SKM-1 treated with dmso at 0.1 percent for 144 hours (cell line): ENCODE measurements at regions not wholly inside any gene's neighbourhood (a gene's known extent, or its start where the extent isn't known, plus 50 kb on each side); places are given as distances from the start of the nearest gene placed in this dataset.

Source experiments
- DNase-seq: peaks from one replicate; lab custom pipeline; 2025; ENCODE audit not compliant: unreplicated experiment; lab: John Stamatoyannopoulos, UW

DNA sequence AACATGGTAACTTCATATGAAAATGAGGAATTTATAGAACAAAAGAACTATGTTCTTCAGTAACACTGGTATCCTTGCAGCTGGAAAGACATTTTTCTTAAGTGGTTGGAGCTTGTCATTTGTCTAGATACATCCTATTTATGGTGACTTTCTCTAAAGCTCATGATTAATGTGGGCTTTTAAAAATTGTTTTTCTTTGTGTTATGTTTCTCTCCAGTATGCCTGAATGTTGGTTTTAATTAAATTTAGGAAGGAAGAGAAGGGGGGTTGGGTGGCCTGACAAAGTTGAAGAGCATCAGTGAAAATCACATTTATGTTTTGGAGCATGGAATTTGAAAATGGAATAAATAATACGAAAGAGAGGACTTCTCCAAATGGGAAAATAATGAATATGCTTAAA, 457.1 kb upstream of the ETAA1 start:
- no peak for DNase-seq

DNA sequence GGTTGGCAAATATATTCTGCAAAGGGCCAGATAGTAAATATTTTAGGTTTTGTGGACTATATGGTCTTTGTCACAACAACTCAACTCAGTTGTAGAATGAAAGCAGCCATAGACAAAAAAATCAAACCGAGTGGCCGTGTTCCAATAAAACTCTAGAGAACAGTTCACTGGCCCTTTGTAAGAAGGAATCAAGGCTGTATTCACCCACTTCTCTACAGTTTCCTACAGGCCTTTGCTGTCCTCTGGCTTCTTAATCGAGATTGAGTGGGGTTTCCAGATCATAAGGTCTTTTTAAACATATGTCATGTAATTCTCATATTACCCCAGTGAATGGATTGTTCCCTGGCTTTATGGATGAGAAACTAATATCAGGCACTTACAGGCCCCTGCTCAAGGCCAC, 448.9 kb upstream of the ETAA1 start:
- no peak for DNase-seq

DNA sequence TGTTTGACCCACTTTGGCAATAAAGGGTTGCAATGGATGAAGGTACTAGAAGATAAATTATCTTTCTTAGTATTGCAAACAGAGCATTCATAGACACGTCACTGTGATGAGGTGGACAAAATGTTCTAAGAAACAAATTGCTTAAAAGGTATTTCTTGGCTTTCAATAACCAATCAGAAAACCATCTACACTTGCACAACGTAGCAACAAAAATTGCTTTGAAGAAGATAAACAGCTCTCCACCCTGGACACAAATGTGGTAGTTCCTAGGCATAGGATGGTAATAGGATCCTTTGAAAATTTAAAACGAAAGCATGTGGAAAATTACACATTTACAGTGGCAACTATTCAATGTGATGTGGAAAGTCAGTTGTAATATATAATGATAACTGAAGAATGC, 439.9 kb upstream of the ETAA1 start:
- no peak for DNase-seq

DNA sequence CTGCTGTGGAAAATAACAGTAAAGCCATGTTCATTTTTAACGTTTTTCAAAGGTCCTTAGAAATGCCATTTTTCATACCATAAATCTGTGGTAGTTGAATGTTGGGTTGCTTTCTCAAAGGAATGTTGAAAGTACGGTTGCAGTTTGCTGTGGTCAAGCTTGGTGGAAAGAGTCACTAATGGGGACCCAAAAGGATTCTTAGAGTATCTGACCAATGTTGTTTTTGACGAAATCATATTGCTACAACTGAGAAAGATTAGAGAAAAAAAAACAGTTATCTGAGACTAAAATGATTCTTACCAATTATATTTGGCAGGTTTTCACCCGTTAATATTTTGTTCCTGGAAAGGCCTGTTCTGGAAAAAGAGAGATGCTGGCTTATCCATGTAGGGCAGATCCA, 439.5 kb upstream of the ETAA1 start:
- DNase-seq, result no peak

DNA sequence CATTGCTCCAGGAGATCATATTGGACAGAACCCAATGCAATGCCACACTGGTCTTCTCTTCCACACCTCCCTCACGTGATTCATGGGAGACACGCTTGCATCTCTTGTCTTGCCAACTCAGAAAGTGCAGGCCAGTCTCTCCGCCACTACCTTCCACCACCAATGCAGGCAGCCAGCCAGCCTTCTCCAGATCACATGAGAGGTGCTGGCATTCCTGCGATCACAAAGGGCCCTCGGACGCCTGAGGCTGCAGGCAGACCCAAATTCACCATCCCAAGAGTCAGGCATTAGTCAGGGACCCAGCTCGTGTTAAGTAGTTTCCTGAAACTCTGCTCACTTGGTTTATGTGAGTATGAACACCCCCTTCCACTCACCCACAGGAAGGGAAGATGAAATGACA, 437.0 kb upstream of the ETAA1 start:
- DNase-seq, result no peak

DNA sequence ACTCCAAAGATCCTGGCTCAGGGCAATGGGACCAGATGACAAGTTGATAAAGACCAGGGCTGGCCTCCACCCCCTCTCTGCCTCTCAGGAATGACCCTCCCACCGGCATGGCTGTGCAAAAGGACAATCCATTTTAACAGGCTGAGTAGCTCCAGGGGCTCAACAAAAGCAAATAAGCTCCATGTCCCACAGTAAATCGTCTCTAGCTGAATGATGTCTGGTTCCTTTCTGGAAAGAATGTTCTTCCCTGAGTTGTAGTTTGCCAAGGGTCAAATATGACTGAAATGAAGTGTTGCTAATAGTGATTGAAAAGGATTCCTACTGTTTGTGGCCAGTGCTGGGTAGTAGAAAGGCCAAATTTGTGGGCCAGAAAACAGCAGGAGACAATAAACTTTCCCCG, 434.4 kb upstream of the ETAA1 start:
- no peak for DNase-seq

DNA sequence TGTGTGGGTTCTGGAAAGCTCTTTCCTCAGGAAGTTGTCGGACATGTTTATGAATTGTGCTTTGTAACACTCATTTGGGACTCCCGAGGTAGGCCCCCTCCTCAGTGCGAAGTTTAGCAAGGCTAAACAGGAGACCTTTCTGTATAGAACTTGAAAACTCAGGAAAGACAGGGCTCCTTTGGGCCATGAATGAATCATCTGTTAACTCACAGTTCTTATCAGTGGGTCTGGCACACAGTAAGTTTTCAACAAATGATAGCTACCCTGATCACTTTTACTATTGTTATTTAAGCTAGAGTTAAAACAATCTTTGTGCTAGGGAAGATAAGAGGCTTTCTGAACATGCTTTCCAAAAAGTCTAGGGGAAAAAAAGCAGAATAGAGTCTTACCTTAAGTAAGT, 430.5 kb upstream of the ETAA1 start:
- no peak for DNase-seq

DNA sequence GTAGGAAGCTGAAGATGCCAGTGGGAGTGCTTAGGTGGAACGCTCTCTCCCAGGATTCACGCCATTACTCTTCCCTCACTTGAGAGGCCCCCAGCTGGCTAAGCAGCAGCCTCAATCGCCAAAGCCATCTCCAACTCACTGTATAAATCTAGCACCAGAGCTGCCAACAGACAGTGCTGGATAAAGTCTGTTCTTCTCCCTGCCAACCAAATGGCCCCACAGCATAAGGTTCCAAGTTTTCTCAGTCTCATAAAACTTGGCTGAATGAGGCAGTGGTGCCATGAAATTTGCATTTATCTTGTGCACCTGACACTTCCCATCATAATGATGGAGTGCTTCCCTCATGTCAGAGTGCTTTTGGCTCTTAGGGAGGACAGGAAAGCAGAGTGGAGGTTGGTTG, 428.2 kb upstream of the ETAA1 start:
- DNase-seq, result no peak

DNA sequence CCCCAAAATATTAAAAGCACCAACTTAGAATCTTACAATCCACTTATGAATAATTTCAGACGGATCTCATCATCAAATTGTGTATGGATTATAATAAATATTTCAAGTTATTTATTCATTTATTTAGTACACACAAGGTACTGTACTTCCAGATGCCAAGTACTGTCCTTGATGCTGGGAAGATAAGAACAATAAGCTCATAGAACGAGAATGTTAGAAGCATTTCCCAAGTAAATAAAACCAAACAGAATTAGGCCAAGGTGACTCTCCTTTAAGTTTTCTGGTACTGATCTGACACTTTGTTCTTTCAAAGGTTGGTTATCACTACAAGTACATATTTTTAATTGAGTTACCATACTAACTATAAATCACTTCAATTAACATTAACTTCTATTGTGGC, 416.1 kb upstream of the ETAA1 start:
- no peak for DNase-seq

DNA sequence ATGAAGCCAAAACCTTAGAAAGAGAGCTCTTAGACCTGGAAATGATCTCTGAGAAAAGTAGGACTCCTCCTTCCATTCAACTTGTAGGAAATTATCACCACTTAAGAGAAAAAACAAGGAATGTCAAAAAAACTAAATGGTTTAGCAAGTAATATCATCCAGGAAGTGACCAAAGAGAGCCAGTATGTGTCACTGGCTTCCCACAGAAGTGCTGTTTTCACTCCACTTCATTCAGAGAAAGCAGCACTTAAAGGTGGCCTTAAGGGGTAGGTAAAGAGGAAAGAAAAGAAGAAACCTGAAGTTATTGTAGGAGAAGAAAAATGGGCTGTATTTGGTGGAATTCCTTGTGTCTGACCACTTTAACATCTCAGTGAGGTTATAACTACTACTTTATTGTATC, 414.4 kb upstream of the ETAA1 start:
- no peak for DNase-seq

DNA sequence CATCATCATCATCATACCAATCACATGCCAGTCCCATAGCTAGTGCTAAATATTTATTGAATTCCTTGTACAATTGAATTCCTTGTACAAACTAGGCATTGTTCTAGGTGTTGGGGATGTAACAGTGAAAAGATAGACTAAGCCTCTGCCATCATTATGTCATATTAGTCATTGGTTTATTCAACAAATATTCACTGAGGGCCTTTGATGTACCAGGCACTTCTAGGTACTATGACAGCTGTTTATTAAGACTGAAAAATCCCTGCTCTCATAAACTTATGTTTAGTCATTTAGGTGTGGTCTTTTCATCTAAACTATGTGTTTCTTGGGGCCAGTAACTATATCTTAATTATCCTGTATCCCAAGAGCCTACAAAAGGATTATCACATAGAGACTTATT, 412.3 kb upstream of the ETAA1 start:
- no peak for DNase-seq

DNA sequence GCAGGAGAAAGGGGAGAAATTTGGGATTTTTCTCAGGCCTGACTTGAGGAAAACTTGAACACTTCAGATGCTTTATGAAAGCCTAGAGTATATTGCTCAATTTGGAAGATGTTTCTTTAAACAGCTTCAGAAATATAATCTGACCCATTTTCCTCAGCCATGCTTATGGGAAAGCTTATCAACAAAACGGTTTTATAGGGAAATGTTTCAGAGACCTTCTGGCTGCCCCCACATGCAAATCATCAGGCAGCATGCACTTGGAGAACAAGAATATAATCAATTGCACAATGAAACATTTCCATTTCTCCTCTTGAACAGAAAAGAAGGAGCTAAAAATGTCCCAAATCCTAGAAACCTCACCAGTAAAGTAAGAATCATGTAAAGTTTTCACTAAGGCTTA, 411.2 kb upstream of the ETAA1 start:
- no peak for DNase-seq

DNA sequence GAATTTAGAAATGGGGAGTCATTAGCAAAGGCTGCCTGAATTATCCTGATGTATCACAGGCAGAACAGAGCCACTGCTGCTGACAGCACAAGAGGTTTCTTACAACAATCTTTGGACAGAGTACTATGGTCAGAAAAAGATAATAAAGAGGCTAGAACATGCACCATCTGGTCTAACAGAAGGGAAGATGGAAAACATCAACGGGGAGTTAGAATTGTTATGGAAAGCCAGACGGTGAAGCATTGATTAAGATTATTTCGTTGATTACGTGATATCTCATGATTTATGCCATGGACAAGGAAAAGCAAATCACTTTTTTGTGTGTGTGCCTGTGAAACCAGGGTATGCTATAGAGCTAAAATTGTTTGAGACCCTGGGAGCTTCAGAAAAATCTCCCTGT, 409.4 kb upstream of the ETAA1 start:
- no peak for DNase-seq

DNA sequence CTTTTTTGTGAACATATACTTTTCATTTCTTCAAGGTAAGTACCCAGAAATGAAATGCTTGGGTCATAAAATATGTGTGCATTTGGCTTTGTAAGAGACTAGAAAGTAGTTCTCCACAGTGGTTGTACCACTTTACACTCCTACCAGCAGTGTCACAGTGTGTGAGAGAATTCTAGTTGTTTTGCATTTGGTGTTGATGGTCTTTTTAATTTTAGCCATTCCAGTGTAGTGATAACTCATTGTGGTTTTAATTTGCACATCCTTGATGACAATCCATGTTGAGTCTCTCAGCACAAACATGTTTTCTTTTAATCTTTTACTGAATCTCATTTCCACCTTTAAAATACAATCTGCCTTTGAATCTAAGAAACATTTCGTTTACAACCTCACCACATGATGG, 402.5 kb upstream of the ETAA1 start:
- DNase-seq, result no peak

DNA sequence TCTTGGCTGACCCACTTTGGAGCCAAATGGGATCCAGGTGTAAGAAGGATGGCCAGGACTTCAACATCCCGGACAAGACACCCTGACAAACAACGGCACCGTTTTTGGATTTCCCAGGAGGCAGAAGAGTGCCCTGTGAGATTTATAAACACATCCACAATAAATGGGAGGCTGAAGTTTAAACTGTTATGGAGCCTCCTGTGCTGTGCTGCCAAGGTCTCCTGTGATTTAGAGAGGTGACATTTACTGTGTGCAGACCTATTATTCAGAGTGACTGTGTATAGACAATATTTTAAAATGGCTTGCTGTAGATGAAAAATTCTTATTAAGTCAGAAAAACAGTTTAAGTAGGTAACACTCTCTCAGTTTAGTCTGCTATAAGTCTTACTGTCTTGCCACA, 401.5 kb upstream of the ETAA1 start:
- DNase-seq, result no peak

DNA sequence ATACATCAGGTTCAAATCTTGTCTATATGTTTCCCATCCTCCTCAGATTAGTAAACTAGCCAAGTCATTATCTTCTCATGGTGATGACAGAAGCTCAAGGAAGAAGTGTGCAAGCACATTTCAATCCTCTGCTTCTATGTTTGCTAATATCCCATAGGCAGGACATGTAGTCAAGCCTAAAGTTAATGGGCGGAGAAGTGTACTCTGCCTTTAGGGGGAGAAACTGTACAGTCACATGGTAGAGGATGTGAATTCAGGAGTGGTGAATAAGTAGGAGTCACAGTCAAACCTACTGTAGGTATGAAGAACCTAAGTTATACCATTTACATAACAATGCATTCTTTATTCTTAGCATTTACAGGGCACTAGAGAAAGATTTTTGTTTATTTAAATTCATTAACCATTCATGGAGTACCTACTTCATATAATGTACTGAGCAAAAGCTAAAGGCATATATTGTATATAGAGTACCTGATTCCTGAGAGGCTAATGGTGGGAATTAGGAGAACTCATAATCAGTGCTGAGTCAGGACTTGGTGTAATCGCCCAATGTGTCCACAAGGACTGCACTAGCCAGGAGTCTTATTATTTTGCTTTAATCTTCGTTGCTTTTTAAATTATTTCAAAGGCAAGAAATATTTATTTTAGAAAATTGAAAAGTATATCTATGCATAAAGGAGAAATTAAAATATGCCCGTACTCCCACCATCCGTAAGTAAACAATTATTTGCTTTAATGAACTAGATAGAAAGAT, 394.3 kb upstream of the ETAA1 start:
- no peak for DNase-seq

DNA sequence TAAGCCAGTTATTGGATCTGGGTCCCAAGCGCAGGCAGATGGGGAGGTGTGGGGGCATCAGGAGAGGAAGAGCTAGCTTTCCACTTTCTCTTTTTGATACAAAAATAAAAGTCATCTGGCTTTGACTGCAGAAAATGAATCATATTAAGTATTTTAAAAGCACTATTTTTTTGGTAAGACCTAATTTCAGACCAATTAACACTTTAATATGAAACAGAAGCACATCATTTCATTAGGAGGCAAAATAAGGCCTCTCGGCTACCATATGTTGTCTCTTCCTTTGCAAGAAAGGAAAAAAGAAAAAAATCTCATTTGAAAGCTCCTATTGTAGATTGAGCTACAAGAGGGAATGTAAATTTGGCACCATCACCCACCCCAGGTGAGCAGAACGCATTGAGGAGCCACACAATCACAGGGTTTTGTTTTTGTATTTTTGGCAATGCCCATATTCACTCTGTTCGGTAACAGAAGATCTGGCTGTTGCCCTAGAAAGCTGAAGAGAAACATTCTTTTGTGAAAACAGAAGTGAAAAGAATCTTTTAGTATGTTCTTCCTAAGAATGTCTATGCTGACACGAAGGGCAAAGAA, 390.7 kb upstream of the ETAA1 start:
- DNase-seq, result no peak

DNA sequence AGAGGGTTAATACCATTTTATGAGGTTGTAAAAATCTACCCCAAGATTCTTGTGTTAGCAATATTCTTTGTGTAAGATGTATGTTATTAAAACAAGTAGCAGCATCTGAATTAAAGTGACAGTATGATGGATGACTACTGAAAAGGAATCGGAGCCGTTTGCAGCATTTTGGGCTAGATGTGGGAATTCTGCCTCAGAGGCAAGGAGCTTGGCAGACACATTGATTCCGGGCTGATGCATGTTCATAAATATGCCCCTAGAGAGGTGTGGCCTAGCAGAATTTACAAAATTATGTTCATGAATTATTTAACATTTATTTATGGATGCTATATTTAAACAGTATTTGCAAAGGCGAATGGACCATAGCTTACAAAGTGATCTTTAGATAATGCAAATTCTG, 389.0 kb upstream of the ETAA1 start:
- no peak for DNase-seq

DNA sequence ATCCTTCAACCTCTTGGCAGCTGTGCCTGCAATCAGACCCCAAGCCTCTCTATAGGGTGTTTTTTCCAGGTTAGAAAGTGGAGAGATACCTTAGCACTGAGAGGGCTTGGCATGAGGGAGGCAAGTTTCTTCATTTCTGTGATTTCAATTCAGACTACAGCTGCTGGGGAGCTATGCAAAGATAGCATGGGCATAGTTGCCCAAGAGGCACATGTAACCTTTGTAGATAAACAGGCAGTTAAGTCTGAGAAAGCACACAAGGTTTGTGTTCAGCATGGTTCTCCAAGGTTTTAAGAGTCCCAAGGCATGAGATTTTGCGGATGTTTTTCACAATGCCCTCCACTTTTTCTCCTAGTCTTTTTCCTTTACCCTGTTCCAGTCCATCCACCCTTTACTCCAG, 385.0 kb upstream of the ETAA1 start:
- DNase-seq, result no peak

DNA sequence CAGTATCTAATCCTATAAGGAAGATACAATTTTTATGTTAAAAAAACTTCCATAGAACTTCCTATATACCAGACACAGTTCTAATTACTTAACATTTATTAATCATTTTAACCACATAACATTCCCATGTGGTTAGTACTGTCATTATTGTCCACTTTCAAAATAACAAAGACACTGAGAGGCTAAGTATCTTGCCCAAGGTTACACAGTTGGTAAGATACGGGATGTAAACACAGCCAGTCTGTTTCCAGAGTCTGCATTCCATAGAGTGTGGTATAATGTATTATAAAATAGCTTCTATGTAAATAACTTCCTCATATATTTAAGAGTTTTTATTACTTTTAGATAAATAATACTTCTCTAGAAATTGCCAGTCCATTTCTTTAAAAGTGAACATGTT, 383.3 kb upstream of the ETAA1 start:
- no peak for DNase-seq

DNA sequence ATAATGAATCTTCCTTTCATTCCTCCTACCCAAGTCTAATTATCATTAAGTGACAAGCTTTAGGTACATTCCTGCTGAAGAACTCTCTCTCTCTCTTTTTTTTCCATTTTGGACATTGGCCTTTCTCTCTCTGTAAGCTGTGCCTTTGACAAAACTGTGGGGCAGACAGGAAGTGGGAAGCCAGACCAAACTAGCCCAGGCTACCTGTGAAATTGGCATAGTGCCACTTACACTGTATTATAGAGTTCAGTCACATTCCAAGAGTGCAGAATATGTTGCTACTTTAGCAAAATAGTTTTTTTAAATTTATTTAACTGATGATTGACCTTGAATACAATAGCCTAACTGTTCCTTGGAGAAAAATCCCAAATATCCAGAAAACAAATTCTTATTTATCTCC, 381.5 kb upstream of the ETAA1 start:
- no peak for DNase-seq

DNA sequence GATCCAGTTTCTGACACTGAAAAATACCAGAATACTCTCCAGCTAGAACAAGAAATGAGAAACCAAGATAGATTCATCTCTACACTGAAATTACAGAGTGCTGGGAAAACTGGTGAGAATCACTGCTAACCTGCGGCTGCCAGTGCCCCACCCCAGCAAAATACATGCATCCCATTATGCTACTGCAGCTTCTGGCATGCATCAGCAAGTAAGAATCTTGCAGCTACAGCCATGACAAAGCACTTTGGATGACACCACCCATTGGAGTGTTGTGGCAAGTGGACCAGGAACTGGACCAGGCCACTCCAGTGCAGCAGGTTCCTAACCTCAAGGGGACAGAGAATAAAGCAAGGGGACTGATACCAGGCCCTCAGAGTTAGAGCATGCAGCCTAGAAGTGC, 378.8 kb upstream of the ETAA1 start:
- DNase-seq, result no peak

DNA sequence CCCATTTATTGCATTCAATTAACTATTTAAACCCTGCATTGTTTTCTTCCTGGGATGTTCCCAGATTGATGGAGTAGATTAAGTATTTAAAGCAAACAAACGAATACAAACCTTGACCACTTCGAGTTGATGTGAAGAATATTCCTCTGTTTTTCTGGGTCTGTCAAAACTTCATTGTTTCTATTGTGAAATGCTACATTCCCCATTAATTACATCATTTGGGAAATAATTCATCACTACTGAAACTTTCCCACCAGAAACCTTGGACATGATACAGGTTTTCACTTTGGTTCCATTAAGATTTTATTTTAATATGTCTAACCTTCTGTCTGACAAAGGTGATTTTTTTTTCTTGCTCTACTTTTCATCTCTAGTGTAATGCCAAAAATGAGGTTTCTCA, 365.1 kb upstream of the ETAA1 start:
- no peak for DNase-seq
